GM12892 (cell line): ENCODE measurements at regions not wholly inside any gene's neighbourhood (a gene's known extent, or its start where the extent isn't known, plus 50 kb on each side); places are given as distances from the start of the nearest gene placed in this dataset.

Source experiments
- DNase-seq: peaks from one replicate; pipeline ENCODE4 v3.0.0; 2011; ENCODE audit not compliant: insufficient read length
- FAIRE-seq: peaks from 2 replicates; lab custom pipeline; 2011; peaks lifted over from hg19 to GRCh38; lab: Jason Lieb, UNC
- POLR2A ChIP-seq: IDR thresholded peaks from 2 replicates; pipeline ENCODE4 v1.6.1; 2011; ENCODE audit warnings: low read depth, low read length, control low read depth
- POLR2AphosphoS5 ChIP-seq: IDR thresholded peaks from 2 replicates; pipeline ENCODE4 v1.6.1; 2011; ENCODE audit warnings: low read depth, low read length, control low read depth
- TAF1 ChIP-seq: IDR thresholded peaks from 2 replicates; pipeline ENCODE4 v1.6.1; 2011; ENCODE audit warnings: low read depth, mild to moderate bottlenecking, control low read depth, low read length, borderline replicate concordance

DNA sequence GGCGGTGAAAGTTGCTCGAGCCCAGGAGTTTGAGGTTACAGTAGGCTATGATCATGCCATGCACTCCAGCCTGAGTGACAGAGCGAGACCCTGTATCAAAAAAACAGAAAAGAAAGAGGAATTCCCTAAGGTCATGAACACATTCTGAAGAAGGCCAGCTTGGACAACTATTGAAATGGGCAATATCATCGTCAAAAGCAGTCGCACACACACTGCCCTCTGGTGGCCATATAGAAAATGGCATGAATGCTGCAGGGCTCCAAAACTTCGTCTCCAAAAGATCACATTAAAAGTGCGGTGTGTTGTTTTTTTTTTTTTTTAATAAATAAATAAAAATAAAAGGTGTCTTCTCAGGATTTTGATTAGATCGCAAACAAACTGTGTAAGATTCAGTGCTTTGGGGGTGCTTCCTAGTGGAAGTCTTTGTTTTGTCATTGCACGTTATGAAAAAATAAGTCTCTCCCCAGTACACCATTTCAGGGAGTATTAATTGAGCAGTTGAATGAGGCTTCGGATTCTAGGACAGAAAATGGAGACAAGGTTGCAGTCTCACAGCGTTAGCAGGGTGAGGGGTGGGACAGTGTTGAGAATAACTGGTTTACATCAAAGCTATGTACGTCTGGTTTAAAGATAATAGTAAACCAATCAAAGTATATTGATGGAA lies 87.5 kb upstream of the FMN2 start:
- no peak for TF ChIP-seq POLR2A
- no peak for TF ChIP-seq POLR2AphosphoS5
- no peak for TF ChIP-seq TAF1
- no peak for DNase-seq
- FAIRE-seq = no peak

DNA sequence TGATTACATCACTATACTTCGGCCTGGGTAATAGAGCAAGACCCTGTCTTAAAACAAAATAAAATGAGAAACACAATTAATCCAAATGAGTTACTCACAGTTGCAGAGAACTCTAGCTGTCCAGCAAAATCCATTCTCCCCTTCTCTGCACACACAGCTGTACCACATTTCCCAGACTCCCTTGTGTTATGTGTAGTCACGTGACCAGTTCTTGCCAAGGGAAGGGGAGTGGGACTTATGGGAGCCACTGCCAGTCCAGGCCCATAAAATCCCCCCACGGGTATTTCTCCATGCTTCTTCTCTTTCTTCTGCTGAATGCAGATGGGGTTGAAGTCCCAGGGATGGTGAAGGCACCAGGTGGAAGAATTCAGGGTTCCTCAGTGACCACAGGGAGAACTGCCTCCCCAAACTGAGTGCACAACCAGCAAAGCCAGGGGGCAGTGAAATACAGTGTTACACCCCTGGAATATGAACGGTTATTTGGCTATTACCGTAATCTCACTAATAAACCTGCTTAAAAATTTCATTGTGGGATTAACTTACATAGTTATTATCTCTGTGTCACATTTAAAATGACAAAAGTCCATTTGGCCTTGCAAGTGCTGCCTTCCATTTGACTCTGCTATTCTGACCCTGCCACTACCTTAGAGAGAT lies 85.6 kb upstream of the FMN2 start:
- no peak for FAIRE-seq
- no peak for DNase-seq
- no peak for TF ChIP-seq TAF1
- no peak for TF ChIP-seq POLR2AphosphoS5

GRCh38 chr1:240008298-240008697 lies 83.4 kb upstream of the FMN2 start:
- DNase-seq = no peak
- FAIRE-seq = no peak
- TF ChIP-seq POLR2A = no peak
- no peak for TF ChIP-seq TAF1
- no peak for TF ChIP-seq POLR2AphosphoS5

DNA sequence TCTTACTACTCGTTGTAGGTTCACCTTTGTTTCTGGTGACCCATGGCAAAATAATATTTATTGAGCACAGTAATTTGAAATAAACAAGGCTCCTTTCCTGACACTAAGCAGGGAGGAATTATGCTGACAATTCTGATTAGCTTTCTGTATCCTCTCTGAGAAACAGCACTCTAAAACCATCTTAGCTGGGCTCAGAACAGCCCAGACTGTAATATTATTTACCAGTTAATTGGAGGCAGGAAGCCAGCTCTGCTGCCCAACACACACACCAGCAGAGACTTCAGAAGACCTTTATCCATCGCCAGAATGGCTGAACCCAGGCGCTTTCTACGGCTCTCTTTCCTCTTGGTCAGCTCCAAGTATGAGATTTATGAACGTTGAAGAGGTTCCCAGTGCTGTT lies 77.6 kb upstream of the FMN2 start:
- no peak for DNase-seq
- FAIRE-seq = no peak
- TF ChIP-seq TAF1 (no peak), POLR2A (no peak), POLR2AphosphoS5 (no peak)

- TF ChIP-seq TAF1 (no peak), POLR2AphosphoS5 (no peak), POLR2A (no peak)
- FAIRE-seq (no peak), DNase-seq (no peak)
Observed at GRCh38 chr1:240018617-240019016, 73.1 kb upstream of the FMN2 start.

DNA sequence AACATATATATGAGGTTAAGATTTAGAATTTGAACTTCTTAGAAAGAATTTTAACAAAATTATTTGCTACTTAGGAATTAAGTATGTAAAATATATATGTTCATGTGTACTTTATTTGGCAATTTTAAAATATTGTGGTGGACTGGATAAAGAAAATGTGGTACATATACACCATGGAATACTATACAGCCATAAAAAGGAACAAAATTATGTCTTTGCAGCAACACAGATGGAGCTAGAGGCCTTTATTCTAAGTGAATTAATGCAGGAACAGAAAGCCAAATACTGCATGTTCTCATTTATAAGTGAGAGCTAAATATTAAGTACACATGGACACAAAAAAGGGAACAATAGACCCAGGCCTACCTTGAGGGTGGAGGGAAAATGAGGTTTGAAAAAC lies 72.2 kb upstream of the FMN2 start:
- FAIRE-seq = no peak
- DNase-seq = no peak
- TF ChIP-seq POLR2AphosphoS5 (no peak), TAF1 (no peak), POLR2A (no peak)

GRCh38 chr1:240020871-240021270 lies 70.8 kb upstream of the FMN2 start:
- DNase-seq (no peak), FAIRE-seq (no peak)
- no peak for TF ChIP-seq POLR2AphosphoS5
- no peak for TF ChIP-seq TAF1
- no peak for TF ChIP-seq POLR2A

DNA sequence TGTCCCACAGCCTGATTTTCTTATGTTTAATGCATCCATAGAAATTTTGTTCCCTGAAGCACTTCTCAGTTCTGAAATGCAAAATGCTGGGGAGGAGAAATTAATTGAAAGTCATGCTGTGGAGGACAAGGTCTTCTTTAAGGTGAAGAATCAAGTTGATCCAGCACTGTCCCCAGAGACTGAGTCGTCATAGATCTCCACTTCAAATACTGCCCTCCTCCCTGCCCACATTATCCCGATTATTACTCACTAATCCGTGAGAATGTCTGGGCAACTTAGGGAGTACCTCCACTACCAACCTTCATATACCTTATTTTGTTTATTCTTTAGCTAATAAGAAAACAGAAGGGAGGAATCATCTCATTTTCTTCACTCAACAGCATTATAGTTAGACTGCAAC lies 70.0 kb upstream of the FMN2 start:
- TF ChIP-seq POLR2AphosphoS5 = no peak
- no peak for TF ChIP-seq POLR2A
- TF ChIP-seq TAF1 = no peak
- DNase-seq = no peak
- FAIRE-seq = no peak

DNA sequence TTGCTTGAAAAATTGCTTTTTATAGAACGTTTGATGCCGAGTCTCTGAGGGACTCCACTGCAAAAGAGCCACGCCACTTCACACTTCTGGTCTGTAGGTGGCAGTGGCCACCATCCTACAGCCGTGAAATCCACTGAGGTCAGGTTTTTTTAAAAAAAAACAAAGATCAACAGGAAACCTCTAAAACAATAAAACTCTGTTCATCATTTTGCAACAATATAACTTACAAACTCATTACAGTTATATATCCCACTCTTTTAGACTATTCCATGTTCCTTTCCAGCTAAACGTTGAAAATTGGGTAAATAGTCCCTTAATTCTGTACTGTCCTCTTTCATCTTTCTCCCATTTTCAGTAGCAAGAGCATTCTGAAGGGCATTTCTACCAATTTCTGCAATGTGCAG lies 64.6 kb upstream of the FMN2 start:
- no peak for FAIRE-seq

GRCh38 chr1:240029418-240029817 lies 62.3 kb upstream of the FMN2 start:
- FAIRE-seq (no peak), DNase-seq (no peak)
- TF ChIP-seq POLR2AphosphoS5 (no peak), TAF1 (no peak), POLR2A (no peak)

More for the DNA sequence above, 64.6 kb upstream of the FMN2 start:
- TF ChIP-seq POLR2A (no peak), TAF1 (no peak), POLR2AphosphoS5 (no peak)
- no peak for DNase-seq

- no peak for DNase-seq
- TF ChIP-seq POLR2A (no peak), POLR2AphosphoS5 (no peak), TAF1 (no peak)
- FAIRE-seq = no peak
Observed at GRCh38 chr1:240030236-240030635, 61.4 kb upstream of the FMN2 start.

GRCh38 chr1:240031009-240031408 lies 60.7 kb upstream of the FMN2 start:
- FAIRE-seq = no peak
- DNase-seq = no peak
- TF ChIP-seq POLR2AphosphoS5 (no peak), TAF1 (no peak), POLR2A (no peak)
